Mesothelial cell of epicardium (in vitro differentiated cells): ENCODE measurements at regions not wholly inside any gene's neighbourhood (a gene's known extent, or its start where the extent isn't known, plus 50 kb on each side); places are given as distances from the start of the nearest gene placed in this dataset.

Experiments used
- DNase-seq, 2 experiments: peaks; one replicate each; pipeline ENCODE4 v3.0.0; 2021; ENCODE audit warnings: low spot score in 2 of 2; ENCODE audit not compliant: unreplicated experiment in 2 of 2
- H3K27ac Mint-ChIP-seq: 2 replicates; pipeline ENCODE4 v1.8.0; 2021; ENCODE audit warnings: mixed read lengths
- H3K27me3 Mint-ChIP-seq: 2 replicates; pipeline ENCODE4 v1.8.0; 2021; ENCODE audit warnings: low read depth, mixed read lengths
- H3K36me3 Mint-ChIP-seq: 2 replicates; pipeline ENCODE4 v1.8.0; 2021; ENCODE audit warnings: mixed read lengths
- H3K4me1 Mint-ChIP-seq: 2 replicates; pipeline ENCODE4 v1.8.0; 2021; ENCODE audit warnings: mixed read lengths
- H3K4me3 Mint-ChIP-seq: 2 replicates; pipeline ENCODE4 v1.8.0; 2021; ENCODE audit warnings: mild to moderate bottlenecking, moderate library complexity, mixed read lengths
- H3K9me3 Mint-ChIP-seq: 2 replicates; pipeline ENCODE4 v1.8.0; 2021; ENCODE audit warnings: mixed read lengths
- TF ChIP-seq, protein P1 (sequence below): fragments of 200-600 bp; sonication (generic); IDR thresholded peaks from one replicate; pipeline ENCODE4 v1.5.0; 2021; ENCODE audit warnings: antibody characterized with exemption; ENCODE audit not compliant: unreplicated experiment

GRCh38 chr3:118593277-118593670 lies 441.4 kb downstream of the IGSF11 start:
- no peak for DNase-seq
- Mint-ChIP-seq H3K27me3 (no peaks in the 10 kb centered on the region), H3K4me3 (no peak overlapping the region), H3K27ac (no peak overlapping the region), H3K4me1 (no peaks in the 10 kb centered on the region), H3K36me3 (no peaks in the 10 kb centered on the region), H3K9me3 (peaks cover 60% of the 10 kb centered on the region)
- TF ChIP-seq, protein P1, sequence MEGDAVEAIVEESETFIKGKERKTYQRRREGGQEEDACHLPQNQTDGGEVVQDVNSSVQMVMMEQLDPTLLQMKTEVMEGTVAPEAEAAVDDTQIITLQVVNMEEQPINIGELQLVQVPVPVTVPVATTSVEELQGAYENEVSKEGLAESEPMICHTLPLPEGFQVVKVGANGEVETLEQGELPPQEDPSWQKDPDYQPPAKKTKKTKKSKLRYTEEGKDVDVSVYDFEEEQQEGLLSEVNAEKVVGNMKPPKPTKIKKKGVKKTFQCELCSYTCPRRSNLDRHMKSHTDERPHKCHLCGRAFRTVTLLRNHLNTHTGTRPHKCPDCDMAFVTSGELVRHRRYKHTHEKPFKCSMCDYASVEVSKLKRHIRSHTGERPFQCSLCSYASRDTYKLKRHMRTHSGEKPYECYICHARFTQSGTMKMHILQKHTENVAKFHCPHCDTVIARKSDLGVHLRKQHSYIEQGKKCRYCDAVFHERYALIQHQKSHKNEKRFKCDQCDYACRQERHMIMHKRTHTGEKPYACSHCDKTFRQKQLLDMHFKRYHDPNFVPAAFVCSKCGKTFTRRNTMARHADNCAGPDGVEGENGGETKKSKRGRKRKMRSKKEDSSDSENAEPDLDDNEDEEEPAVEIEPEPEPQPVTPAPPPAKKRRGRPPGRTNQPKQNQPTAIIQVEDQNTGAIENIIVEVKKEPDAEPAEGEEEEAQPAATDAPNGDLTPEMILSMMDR: no peak

DNA sequence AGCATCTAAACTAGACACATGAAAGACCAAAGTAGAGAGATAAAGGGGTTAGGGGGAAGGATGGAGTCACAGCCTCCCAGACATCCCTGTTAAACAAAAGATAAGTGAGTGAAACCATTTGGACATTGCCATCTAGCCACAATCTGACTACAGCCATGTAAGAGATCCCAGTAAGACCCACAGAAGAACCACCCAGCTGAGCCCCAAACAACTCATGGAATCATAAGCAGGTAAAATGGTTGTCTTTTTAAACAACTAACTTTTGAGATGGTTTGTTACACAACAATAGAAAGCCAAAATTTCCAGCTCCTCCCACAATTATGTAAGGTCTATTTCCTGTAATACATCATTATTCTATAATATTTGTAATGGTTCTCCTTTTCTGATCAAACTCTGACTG lies 437.5 kb downstream of the IGSF11 start:
- DNase-seq: no peak
- TF ChIP-seq, protein P1: no peak
- no peaks in the 10 kb centered on the region for H3K27me3 Mint-ChIP-seq
- H3K27ac Mint-ChIP-seq: no peak overlapping the region
- no peak overlapping the region for H3K4me3 Mint-ChIP-seq
- peaks cover 39% of the 10 kb centered on the region for H3K9me3 Mint-ChIP-seq
- H3K4me1 Mint-ChIP-seq: no peaks in the 10 kb centered on the region
- H3K36me3 Mint-ChIP-seq: no peaks in the 10 kb centered on the region

DNA sequence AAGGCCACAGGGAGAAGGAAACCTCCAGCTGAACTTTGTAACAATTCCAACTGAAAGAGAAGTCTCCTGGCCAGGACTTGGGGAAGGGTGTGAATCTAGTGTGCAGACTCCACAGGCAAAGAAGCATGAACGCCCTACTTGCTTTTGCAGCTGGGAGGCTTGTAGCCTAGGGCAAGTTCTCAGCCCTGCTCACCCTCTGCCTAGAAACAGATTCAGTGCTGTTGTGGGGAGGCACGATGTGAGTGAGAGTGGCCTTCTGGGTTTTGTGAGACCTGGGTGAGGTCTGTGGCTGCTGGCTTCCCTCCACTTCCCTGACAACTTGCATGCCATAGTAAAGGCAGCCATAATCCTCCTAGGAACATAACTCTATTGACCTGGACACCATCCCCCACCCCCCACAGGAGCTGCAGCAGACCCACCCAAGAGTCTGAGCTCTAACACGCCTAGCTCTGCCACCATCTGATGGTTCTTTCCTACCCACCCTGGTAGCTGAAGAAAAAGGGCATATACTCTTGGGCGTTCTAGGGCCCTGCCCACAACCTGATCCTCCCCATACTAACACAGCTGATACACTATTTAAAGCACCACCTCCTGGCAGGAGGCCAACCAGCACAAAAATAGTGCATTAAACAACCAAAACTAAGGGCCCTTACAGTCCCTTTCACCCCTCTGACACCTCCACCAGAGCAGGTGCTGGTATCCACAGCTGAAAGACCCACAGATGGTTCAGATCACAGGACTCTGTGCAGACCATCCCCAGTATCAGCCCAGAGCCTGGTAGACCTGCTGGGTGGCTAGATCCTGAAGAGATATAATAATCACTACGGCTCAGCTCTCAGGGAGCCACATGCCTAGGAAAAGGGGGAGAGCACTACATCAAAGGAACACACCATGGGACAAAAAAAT lies 426.5 kb downstream of the IGSF11 start:
- Mint-ChIP-seq H3K36me3 (no peaks in the 10 kb centered on the region), H3K9me3 (peaks cover 46% of the 10 kb centered on the region), H3K27me3 (no peaks in the 10 kb centered on the region), H3K4me1 (no peaks in the 10 kb centered on the region), H3K27ac (no peak overlapping the region), H3K4me3 (no peak overlapping the region)
- no peak for DNase-seq
- TF ChIP-seq, protein P1: no peak

DNA sequence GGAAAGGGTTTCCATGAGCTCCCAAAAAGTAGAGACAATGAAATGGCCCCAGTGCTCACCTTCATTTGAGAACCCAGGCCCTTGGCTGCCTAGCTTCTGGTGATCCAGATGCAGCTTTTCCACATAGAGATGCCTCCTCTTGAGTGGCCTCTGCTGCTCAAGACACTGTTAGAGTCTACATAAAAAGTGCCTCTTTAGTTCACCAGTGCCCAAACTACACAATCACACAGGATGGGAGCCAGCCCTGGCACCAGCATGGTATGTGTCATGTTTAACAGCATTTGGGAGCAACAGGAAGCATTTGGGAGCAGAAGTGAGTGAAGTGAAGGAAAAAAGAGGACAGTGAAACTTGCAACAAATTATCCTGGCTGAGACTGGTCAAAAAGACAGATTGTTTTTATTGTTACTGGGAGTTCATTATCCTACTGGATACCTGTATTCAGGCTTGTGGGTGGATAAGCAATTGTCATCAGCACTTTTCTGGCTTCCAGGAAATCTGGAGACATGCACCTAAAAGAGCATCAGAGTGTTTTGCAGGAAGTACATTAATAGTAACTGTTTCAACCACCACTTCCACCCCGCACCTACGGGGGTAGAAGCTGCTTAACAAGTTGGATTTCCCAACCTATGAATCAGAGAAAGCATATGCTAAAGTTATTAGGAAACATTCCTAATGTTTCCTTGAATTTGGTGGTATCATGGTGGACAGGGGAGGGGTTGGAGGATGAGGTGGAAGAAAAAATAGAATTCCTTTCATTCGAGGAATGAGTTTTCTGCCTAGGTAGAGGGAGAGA lies 416.2 kb downstream of the IGSF11 start:
- Mint-ChIP-seq H3K4me3 (no peak overlapping the region), H3K36me3 (no peaks in the 10 kb centered on the region), H3K4me1 (no peaks in the 10 kb centered on the region), H3K27ac (no peak overlapping the region), H3K9me3 (peaks cover 7% of the 10 kb centered on the region), H3K27me3 (peaks cover 2% of the 10 kb centered on the region)
- DNase-seq: no peak
- TF ChIP-seq, protein P1: no peak

- H3K4me1 Mint-ChIP-seq: peaks cover 3% of the 10 kb centered on the region
- no peak overlapping the region for H3K27ac Mint-ChIP-seq
- H3K9me3 Mint-ChIP-seq: no peaks in the 10 kb centered on the region
- no peak for DNase-seq
- no peaks in the 10 kb centered on the region for H3K27me3 Mint-ChIP-seq
- TF ChIP-seq, protein P1: no peak
- H3K4me3 Mint-ChIP-seq: no peak overlapping the region
- H3K36me3 Mint-ChIP-seq: no peaks in the 10 kb centered on the region
These were observed 408.2 kb downstream of the IGSF11 start for GRCh38 chr3:118626453-118626852.
